Brain microvascular endothelial cell (primary cell): ENCODE measurements at regions not wholly inside any gene's neighbourhood (a gene's known extent, or its start where the extent isn't known, plus 50 kb on each side); places are given as distances from the start of the nearest gene placed in this dataset.

ENCODE experiments used
- DNase-seq: peaks from one replicate; pipeline ENCODE4 v3.0.0-alpha.2; 2020
- H3K27ac ChIP-seq: fragments of 250-450 bp; sonication (Bioruptor Pico); 2 replicates; pipeline ENCODE4 v1.5.1; 2020; ENCODE audit warnings: mild to moderate bottlenecking, moderate library complexity
- H3K27me3 ChIP-seq: fragments of 250-450 bp; sonication (Bioruptor Pico); replicated peaks from 2 replicates; pipeline ENCODE4 v1.5.1; 2020; ENCODE audit warnings: mild to moderate bottlenecking
- H3K36me3 ChIP-seq: fragments of 250-450 bp; sonication (Bioruptor Pico); replicated peaks from 2 replicates; pipeline ENCODE4 v1.5.1; 2020; ENCODE audit warnings: mild to moderate bottlenecking
- H3K4me3 ChIP-seq: 2 replicates; pipeline ENCODE4 v1.5.1; 2011; ENCODE audit warnings: low read depth, mild to moderate bottlenecking, control low read depth, low read length, moderate library complexity
- CTCF ChIP-seq: IDR thresholded peaks from 2 replicates; pipeline ENCODE4 v1.5.1; 2011; ENCODE audit warnings: low read depth, mild to moderate bottlenecking, moderate library complexity, low read length, control low read depth, inconsistent platforms; ENCODE audit errors: missing control alignments
- in situ Hi-C: cut with HindIII; loops from 2 replicates; pipeline ENCODE4 v1.10.0; 2017; ENCODE audit warnings: low sequenced_read_pairs, low pct_ligation_motif_present

DNA sequence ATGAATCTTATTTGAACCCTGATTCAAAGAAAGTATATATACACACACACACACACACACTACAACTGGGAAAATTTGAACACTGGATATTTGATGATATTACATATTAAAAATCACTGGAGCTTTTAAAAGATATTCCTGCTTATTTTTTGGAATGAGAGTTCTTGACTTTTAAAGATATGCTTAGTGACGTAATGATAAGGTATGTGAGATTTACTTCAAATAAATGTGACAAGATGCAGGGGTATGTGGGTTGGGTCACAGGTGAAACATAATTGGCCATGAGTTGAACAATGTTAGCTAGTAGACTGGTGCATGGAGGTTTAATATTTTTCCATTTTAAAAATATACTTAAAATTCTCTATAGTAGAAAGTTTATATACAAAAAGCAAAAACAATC, 258.6 kb downstream of the CBLN4 start:
- H3K27ac ChIP-seq: no peak overlapping the region
- in situ Hi-C loops: no loop called here
- H3K4me3 ChIP-seq: no peak overlapping the region
- TF ChIP-seq CTCF: no peak
- H3K27me3 ChIP-seq: no peaks in the 10 kb centered on the region
- no peak for DNase-seq
- H3K36me3 ChIP-seq: no peaks in the 10 kb centered on the region

- Histone ChIP-seq H3K36me3 (no peaks in the 10 kb centered on the region), H3K27me3 (no peaks in the 10 kb centered on the region), H3K4me3 (no peak overlapping the region), H3K27ac (no peak overlapping the region)
- DNase-seq: no peak
- in situ Hi-C loops: no loop called here
- TF ChIP-seq CTCF: no peak
Measured at GRCh38 chr20:55745840-55746239, 259.5 kb downstream of the CBLN4 start.

- no peak for DNase-seq
- Histone ChIP-seq H3K27ac (no peak overlapping the region), H3K27me3 (no peaks in the 10 kb centered on the region), H3K36me3 (no peaks in the 10 kb centered on the region), H3K4me3 (no peak overlapping the region)
- no peak for TF ChIP-seq CTCF
- in situ Hi-C loops: no loop called here
Measured at GRCh38 chr20:55744896-55745295, 260.4 kb downstream of the CBLN4 start.

- no peak overlapping the region for H3K27ac ChIP-seq
- TF ChIP-seq CTCF: no peak
- H3K36me3 ChIP-seq: no peaks in the 10 kb centered on the region
- no peak overlapping the region for H3K4me3 ChIP-seq
- DNase-seq: no peak
- no peaks in the 10 kb centered on the region for H3K27me3 ChIP-seq
- in situ Hi-C loops: no loop called here
Measured at GRCh38 chr20:55741801-55742200, 263.5 kb downstream of the CBLN4 start.

DNA sequence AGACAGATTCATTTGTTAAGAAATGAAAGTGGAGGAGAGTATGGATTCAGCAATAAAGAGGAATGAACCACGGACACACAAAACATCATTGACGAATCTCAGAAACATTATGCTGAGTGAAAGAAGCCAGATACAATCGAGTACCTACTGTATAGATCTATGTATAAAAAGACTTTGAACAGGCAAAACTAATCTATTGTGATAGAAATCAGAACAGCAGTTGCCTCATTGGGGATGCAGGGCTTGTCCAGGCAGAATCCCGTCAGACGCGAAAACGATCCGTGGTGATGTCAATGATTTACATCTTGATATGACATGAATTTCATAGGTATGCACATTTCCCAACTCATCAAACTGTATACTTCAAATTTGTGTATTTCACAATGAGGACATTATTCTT, 265.2 kb downstream of the CBLN4 start:
- DNase-seq: no peak
- H3K27ac ChIP-seq: no peak overlapping the region
- no peak for TF ChIP-seq CTCF
- H3K36me3 ChIP-seq: no peaks in the 10 kb centered on the region
- no peaks in the 10 kb centered on the region for H3K27me3 ChIP-seq
- in situ Hi-C loops: no loop called here
- no peak overlapping the region for H3K4me3 ChIP-seq

DNA sequence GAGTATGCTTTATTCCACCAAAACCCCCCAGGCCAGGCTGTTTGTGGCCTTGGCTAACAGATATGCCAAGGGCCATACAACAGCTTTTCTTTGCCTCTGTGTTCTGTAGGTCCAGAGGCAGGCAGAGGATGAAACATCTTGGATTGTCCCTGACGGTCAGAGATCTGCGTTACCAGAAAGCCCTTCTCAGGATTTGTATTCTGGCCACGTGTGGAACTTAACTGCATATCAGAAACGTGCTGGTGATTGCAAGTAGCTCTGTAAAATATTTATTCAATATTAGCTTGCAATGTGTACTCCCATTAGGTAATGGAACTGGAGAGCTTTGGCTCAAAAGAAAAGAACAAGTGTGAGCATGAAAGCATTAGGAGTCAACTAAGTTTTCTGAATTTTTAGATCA, 275.0 kb downstream of the CBLN4 start:
- H3K4me3 ChIP-seq: no peak overlapping the region
- H3K27me3 ChIP-seq: no peaks in the 10 kb centered on the region
- DNase-seq: no peak

More for the DNA sequence above, 275.0 kb downstream of the CBLN4 start:
- Histone ChIP-seq H3K27ac (no peak overlapping the region), H3K36me3 (no peaks in the 10 kb centered on the region)
- no peak for TF ChIP-seq CTCF
- in situ Hi-C loops: no loop called here
